ENCODE measurements at regions not wholly inside any gene's neighbourhood (a gene's known extent, or its start where the extent isn't known, plus 50 kb on each side); places are given as distances from the start of the nearest gene placed in this dataset.

GRCh38 chr17:63039342-63039741, 73.3 kb downstream of the TANC2 start:
- Histone ChIP-seq H3K9me3 (ENCODE audit: low read length) (no peaks in the 10 kb centered on the region), H3F3A (ENCODE audit: insufficient read depth, low read length, poor library complexity, severe bottlenecking) (no peaks in the 10 kb centered on the region), H2AFZ (ENCODE audit: low read depth, low read length) (no peak overlapping the region), H4K20me1 (ENCODE audit: insufficient read depth) (no peaks in the 10 kb centered on the region), H3K36me3 (ENCODE audit: insufficient read depth, low read length) (no peaks in the 10 kb centered on the region), H3K4me2 (ENCODE audit: low read length) (peak overlapping the region; percentile 18), H3K79me2 (replicated peaks; ENCODE audit: insufficient read depth, low read length) (peaks cover 34% of the 10 kb centered on the region), H3K9me2 (ENCODE audit: insufficient read depth, low read length) (no peaks in the 10 kb centered on the region), H3K4me3 (ENCODE audit: low read length) (peak overlapping the region; percentile 3), H3K9ac (ENCODE audit: low read length) (no peak overlapping the region), H3K27ac (ENCODE audit: low read length) (peak overlapping the region; percentile 10), H3K27me3 (ENCODE audit: insufficient read depth, low read depth, low read length) (no peaks in the 10 kb centered on the region)
- no peak for TF ChIP-seq EP300 (conservative IDR thresholded peaks at IDR 0.05; ENCODE audit: poor library complexity, severe bottlenecking)
- TF ChIP-seq RAD21 (conservative IDR thresholded peaks at IDR 0.05) = no peak
- TF ChIP-seq SMC3 (conservative IDR thresholded peaks at IDR 0.05; ENCODE audit: poor library complexity) = no peak
- no peak for TF ChIP-seq TAF1 (IDR thresholded peaks at IDR 0.05; ENCODE audit: low read depth)
- no peak for TF ChIP-seq POLR2AphosphoS5 (IDR thresholded peaks at IDR 0.05)
- no peak for TF ChIP-seq CTCF (IDR thresholded peaks at IDR 0.05; ENCODE audit: poor library complexity, severe bottlenecking)
- TF ChIP-seq REST (IDR thresholded peaks at IDR 0.05; ENCODE audit: borderline replicate concordance) = no peak
- no peak for TF ChIP-seq MXI1 (conservative IDR thresholded peaks at IDR 0.05; ENCODE audit: poor library complexity, severe bottlenecking)
- TF ChIP-seq EZH2 (IDR thresholded peaks at IDR 0.05; ENCODE audit: borderline replicate concordance, insufficient read depth, low read length, poor library complexity, severe bottlenecking) = no peak

GRCh38 chr17:63039899-63040602, 74.0 kb downstream of the TANC2 start:
- TF ChIP-seq EP300 (conservative IDR thresholded peaks at IDR 0.05; ENCODE audit: poor library complexity, severe bottlenecking) = no peak
- no peak for TF ChIP-seq MXI1 (conservative IDR thresholded peaks at IDR 0.05; ENCODE audit: poor library complexity, severe bottlenecking)
- no peak overlapping the region for H3K9ac ChIP-seq (ENCODE audit: low read length)
- no peak overlapping the region for H2AFZ ChIP-seq (ENCODE audit: low read depth, low read length)
- H3K36me3 ChIP-seq (ENCODE audit: insufficient read depth, low read length) = no peaks in the 10 kb centered on the region
- H4K20me1 ChIP-seq (ENCODE audit: insufficient read depth) = no peaks in the 10 kb centered on the region
- no peaks in the 10 kb centered on the region for H3K9me3 ChIP-seq (ENCODE audit: low read length)
- no peaks in the 10 kb centered on the region for H3F3A ChIP-seq (ENCODE audit: insufficient read depth, low read length, poor library complexity, severe bottlenecking)
- no peaks in the 10 kb centered on the region for H3K9me2 ChIP-seq (ENCODE audit: insufficient read depth, low read length)
- H3K27me3 ChIP-seq (ENCODE audit: insufficient read depth, low read depth, low read length) = no peaks in the 10 kb centered on the region
- H3K4me3 ChIP-seq (ENCODE audit: low read length) = peak overlapping the region; percentile 3
- H3K27ac ChIP-seq (ENCODE audit: low read length) = no peak overlapping the region
- peak overlapping the region; percentile 18 for H3K4me2 ChIP-seq (ENCODE audit: low read length)
- peaks cover 34% of the 10 kb centered on the region for H3K79me2 ChIP-seq (replicated peaks; ENCODE audit: insufficient read depth, low read length)
